ENCODE measurements at regions not wholly inside any gene's neighbourhood (a gene's known extent, or its start where the extent isn't known, plus 50 kb on each side); places are given as distances from the start of the nearest gene placed in this dataset.

DNA sequence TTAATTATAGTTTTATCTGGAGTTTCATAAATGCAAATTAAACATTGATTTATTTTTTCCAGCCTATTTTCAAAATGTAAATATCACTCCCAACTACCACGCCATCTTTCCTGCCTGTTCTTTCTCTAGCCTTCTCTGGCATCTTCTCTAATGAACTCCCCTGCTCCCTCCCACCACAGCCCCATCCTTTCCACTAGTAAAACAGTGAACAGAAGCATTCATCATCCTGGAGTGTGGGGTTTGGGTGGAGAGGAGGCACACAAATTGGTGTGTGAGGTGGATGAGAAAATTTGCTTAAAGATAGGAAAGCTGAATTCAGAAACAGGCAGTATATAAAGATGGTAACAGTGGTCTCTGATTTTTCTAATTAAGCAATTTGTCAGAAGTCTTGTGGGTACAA, 479.4 kb downstream of the ARL4A start:
- TF ChIP-seq, protein P1, sequence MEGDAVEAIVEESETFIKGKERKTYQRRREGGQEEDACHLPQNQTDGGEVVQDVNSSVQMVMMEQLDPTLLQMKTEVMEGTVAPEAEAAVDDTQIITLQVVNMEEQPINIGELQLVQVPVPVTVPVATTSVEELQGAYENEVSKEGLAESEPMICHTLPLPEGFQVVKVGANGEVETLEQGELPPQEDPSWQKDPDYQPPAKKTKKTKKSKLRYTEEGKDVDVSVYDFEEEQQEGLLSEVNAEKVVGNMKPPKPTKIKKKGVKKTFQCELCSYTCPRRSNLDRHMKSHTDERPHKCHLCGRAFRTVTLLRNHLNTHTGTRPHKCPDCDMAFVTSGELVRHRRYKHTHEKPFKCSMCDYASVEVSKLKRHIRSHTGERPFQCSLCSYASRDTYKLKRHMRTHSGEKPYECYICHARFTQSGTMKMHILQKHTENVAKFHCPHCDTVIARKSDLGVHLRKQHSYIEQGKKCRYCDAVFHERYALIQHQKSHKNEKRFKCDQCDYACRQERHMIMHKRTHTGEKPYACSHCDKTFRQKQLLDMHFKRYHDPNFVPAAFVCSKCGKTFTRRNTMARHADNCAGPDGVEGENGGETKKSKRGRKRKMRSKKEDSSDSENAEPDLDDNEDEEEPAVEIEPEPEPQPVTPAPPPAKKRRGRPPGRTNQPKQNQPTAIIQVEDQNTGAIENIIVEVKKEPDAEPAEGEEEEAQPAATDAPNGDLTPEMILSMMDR (IDR thresholded peaks at IDR 0.05) = no peak
- TF ChIP-seq POLR2A (IDR thresholded peaks at IDR 0.05) = no peak
- no peak for TF ChIP-seq POLR2AphosphoS5 (IDR thresholded peaks at IDR 0.05)
- TF ChIP-seq EP300 (IDR thresholded peaks at IDR 0.05) = no peak
